ENCODE measurements at regions not wholly inside any gene's neighbourhood (a gene's known extent, or its start where the extent isn't known, plus 50 kb on each side); places are given as distances from the start of the nearest gene placed in this dataset.

GRCh38 chr5:85049020-85049419 is 664.3 kb upstream of the EDIL3 start:
- Histone ChIP-seq H3K9me3 (no peaks in the 10 kb centered on the region), H3K4me3 (no peak overlapping the region), H3K27me3 (no peaks in the 10 kb centered on the region), H3K36me3 (no peaks in the 10 kb centered on the region), H3K4me1 (no peaks in the 10 kb centered on the region), H3K27ac (no peak overlapping the region)
- 0 to 12% methylated on average over 1 of the region's 1 CpG for WGBS, 2 donors
- no peak for TF ChIP-seq EP300 (IDR thresholded peaks at IDR 0.05)
- no peak for DNase-seq
- ATAC-seq (ENCODE audit: low FRiP score in 2 of 2) = peak in 1 of 2 donors; percentile 63

GRCh38 chr5:85052826-85053225 is 668.1 kb upstream of the EDIL3 start:
- H3K27me3 ChIP-seq = no peaks in the 10 kb centered on the region
- WGBS, 2 donors = 72 to 80% methylated on average over 3 of the region's 3 CpGs
- H3K4me3 ChIP-seq = no peak overlapping the region
- no peaks in the 10 kb centered on the region for H3K9me3 ChIP-seq
- no peak overlapping the region for H3K27ac ChIP-seq
- DNase-seq (no peak), ATAC-seq (ENCODE audit: low FRiP score in 2 of 2) (no peak)
- no peak for TF ChIP-seq POLR2AphosphoS5 (IDR thresholded peaks at IDR 0.05)
- H3K36me3 ChIP-seq = no peaks in the 10 kb centered on the region
- no peaks in the 10 kb centered on the region for H3K4me1 ChIP-seq

GRCh38 chr5:85069659-85070640 is 685.3 kb upstream of the EDIL3 start:
- Histone ChIP-seq H3K36me3 (no peaks in the 10 kb centered on the region), H3K9me3 (no peaks in the 10 kb centered on the region), H3K4me1 (no peaks in the 10 kb centered on the region), H3K4me3 (no peak overlapping the region), H3K27ac (no peak overlapping the region), H3K27me3 (no peaks in the 10 kb centered on the region)
- TF ChIP-seq POLR2A (IDR thresholded peaks at IDR 0.05) = no peak
- TF ChIP-seq CTCF (IDR thresholded peaks at IDR 0.05) = no peak
- TF ChIP-seq EP300 (IDR thresholded peaks at IDR 0.05) = no peak
- TF ChIP-seq POLR2AphosphoS5 (IDR thresholded peaks at IDR 0.05) = no peak
- ATAC-seq (ENCODE audit: low FRiP score in 2 of 2) (no peak), DNase-seq (peak in 1 of 2 donors; percentile 54)
- WGBS, 2 donors = 86 to 92% methylated on average over 8 of the region's 8 CpGs

GRCh38 chr5:85077581-85077980 is 692.9 kb upstream of the EDIL3 start:
- Histone ChIP-seq H3K4me1 (no peaks in the 10 kb centered on the region), H3K9me3 (no peaks in the 10 kb centered on the region), H3K4me3 (no peak overlapping the region), H3K36me3 (no peaks in the 10 kb centered on the region), H3K27ac (no peak overlapping the region), H3K27me3 (no peaks in the 10 kb centered on the region)
- no peak for DNase-seq
- TF ChIP-seq EP300 (IDR thresholded peaks at IDR 0.05) (no peak), CTCF (IDR thresholded peaks at IDR 0.05) (no peak), POLR2AphosphoS5 (IDR thresholded peaks at IDR 0.05) (no peak), POLR2A (IDR thresholded peaks at IDR 0.05) (no peak)
- no peak for ATAC-seq (ENCODE audit: low FRiP score in 2 of 2)

GRCh38 chr5:85096421-85096820 is 711.7 kb upstream of the EDIL3 start:
- H3K27ac ChIP-seq = no peak overlapping the region
- TF ChIP-seq POLR2A (IDR thresholded peaks at IDR 0.05) = no peak
- no peak for TF ChIP-seq CTCF (IDR thresholded peaks at IDR 0.05)
- TF ChIP-seq EP300 (IDR thresholded peaks at IDR 0.05) = no peak
- TF ChIP-seq POLR2AphosphoS5 (IDR thresholded peaks at IDR 0.05) = no peak
- ATAC-seq (ENCODE audit: low FRiP score in 2 of 2) (no peak), DNase-seq (no peak)
- no peak overlapping the region for H3K4me3 ChIP-seq
- H3K36me3 ChIP-seq = no peaks in the 10 kb centered on the region
- H3K4me1 ChIP-seq = no peaks in the 10 kb centered on the region
- H3K27me3 ChIP-seq = no peaks in the 10 kb centered on the region
- H3K9me3 ChIP-seq = no peaks in the 10 kb centered on the region
- WGBS, 2 donors = 78 to 87% methylated on average over 2 of the region's 2 CpGs

- no peak for DNase-seq
- no peak for ATAC-seq (ENCODE audit: low FRiP score in 2 of 2)
- H3K4me1 ChIP-seq = no peaks in the 10 kb centered on the region
- no peaks in the 10 kb centered on the region for H3K27me3 ChIP-seq
- H3K4me3 ChIP-seq = no peak overlapping the region
- H3K27ac ChIP-seq = no peak overlapping the region
- no peaks in the 10 kb centered on the region for H3K9me3 ChIP-seq
- WGBS, 2 donors = 46 to 72% methylated on average over 1 of the region's 1 CpG
- no peaks in the 10 kb centered on the region for H3K36me3 ChIP-seq
- TF ChIP-seq EP300 (IDR thresholded peaks at IDR 0.05) (no peak), CTCF (IDR thresholded peaks at IDR 0.05) (no peak), POLR2A (IDR thresholded peaks at IDR 0.05) (no peak), POLR2AphosphoS5 (IDR thresholded peaks at IDR 0.05) (no peak)
These were observed 723.8 kb upstream of the EDIL3 start for GRCh38 chr5:85108471-85108870.

Measured in upper lobe of left lung (tissue), 6 donors.